ENCODE measurements at regions not wholly inside any gene's neighbourhood (a gene's known extent, or its start where the extent isn't known, plus 50 kb on each side); places are given as distances from the start of the nearest gene placed in this dataset.

DNA sequence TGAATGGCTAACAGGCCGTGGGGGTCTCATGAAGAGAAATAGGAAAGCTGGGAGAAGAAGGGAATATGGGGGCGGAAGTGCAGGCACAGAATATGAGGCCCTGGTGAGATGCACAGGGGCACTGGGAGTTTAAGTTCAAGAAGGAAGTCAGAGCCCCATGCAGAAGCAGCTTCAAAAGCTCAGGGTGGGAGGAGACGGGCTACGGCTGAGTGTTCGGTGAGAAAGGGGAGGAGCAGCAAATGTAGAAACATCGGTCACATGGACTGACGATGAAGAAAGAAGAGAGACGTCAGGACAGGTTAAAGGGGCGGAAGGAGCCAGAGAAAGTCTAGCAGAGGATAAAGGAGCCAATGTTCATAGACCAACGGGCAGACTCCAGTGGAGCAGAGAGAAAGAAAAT is 204.5 kb upstream of the ZFHX3 start:
- Histone ChIP-seq H4K20me1 (ENCODE audit: control insufficient read depth, insufficient read depth, low read depth, low read length) (no peaks in the 10 kb centered on the region), H3K27me3 (ENCODE audit: control insufficient read depth, low read length) (no peaks in the 10 kb centered on the region), H3K9me2 (replicated peaks; ENCODE audit: control insufficient read depth, low read length) (no peaks in the 10 kb centered on the region), H3K27ac (ENCODE audit: low read depth, low read length) (no peak overlapping the region), H3K4me1 (ENCODE audit: control insufficient read depth, low read length) (no peaks in the 10 kb centered on the region), H3K79me2 (ENCODE audit: control insufficient read depth, low read length) (no peaks in the 10 kb centered on the region), H3K4me3 (ENCODE audit: low read length) (no peak overlapping the region), H3K36me3 (ENCODE audit: control insufficient read depth, low read length) (no peaks in the 10 kb centered on the region), H3F3A (ENCODE audit: control insufficient read depth, insufficient read depth) (no peaks in the 10 kb centered on the region), H3K4me2 (ENCODE audit: low read length) (no peak overlapping the region), H3K9me3 (ENCODE audit: control insufficient read depth, insufficient read depth, low read length) (no peaks in the 10 kb centered on the region)
- no peak for TF ChIP-seq EZH2phosphoT487 (IDR thresholded peaks at IDR 0.05; ENCODE audit: borderline replicate concordance, low read length)
- TF ChIP-seq, protein P1, sequence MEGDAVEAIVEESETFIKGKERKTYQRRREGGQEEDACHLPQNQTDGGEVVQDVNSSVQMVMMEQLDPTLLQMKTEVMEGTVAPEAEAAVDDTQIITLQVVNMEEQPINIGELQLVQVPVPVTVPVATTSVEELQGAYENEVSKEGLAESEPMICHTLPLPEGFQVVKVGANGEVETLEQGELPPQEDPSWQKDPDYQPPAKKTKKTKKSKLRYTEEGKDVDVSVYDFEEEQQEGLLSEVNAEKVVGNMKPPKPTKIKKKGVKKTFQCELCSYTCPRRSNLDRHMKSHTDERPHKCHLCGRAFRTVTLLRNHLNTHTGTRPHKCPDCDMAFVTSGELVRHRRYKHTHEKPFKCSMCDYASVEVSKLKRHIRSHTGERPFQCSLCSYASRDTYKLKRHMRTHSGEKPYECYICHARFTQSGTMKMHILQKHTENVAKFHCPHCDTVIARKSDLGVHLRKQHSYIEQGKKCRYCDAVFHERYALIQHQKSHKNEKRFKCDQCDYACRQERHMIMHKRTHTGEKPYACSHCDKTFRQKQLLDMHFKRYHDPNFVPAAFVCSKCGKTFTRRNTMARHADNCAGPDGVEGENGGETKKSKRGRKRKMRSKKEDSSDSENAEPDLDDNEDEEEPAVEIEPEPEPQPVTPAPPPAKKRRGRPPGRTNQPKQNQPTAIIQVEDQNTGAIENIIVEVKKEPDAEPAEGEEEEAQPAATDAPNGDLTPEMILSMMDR (IDR thresholded peaks at IDR 0.05; ENCODE audit: low read depth, low read length, poor library complexity, severe bottlenecking) = no peak

DNA sequence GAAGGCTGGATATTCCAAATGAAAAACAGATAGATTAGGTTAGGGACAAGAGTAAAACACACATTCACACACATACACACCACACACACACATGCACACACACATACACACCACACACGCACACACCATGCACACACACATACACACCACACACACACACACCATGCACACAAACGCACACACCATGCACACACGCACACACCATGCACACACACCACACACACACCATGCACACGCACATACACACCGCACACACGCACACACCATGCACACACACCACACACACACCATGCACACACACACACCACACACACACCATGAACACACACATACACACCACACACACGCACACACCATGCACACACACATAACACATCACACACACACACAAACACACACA is 203.7 kb upstream of the ZFHX3 start:
- H3K79me2 ChIP-seq (ENCODE audit: control insufficient read depth, low read length) = no peaks in the 10 kb centered on the region
- no peaks in the 10 kb centered on the region for H3K27me3 ChIP-seq (ENCODE audit: control insufficient read depth, low read length)
- no peaks in the 10 kb centered on the region for H3F3A ChIP-seq (ENCODE audit: control insufficient read depth, insufficient read depth)
- no peaks in the 10 kb centered on the region for H4K20me1 ChIP-seq (ENCODE audit: control insufficient read depth, insufficient read depth, low read depth, low read length)
- H3K4me2 ChIP-seq (ENCODE audit: low read length) = no peak overlapping the region
- no peaks in the 10 kb centered on the region for H3K9me3 ChIP-seq (ENCODE audit: control insufficient read depth, insufficient read depth, low read length)
- H3K4me3 ChIP-seq (ENCODE audit: low read length) = no peak overlapping the region
- H3K9me2 ChIP-seq (replicated peaks; ENCODE audit: control insufficient read depth, low read length) = no peaks in the 10 kb centered on the region
- TF ChIP-seq EZH2phosphoT487 (IDR thresholded peaks at IDR 0.05; ENCODE audit: borderline replicate concordance, low read length) = no peak
- TF ChIP-seq, protein P1 (IDR thresholded peaks at IDR 0.05; ENCODE audit: low read depth, low read length, poor library complexity, severe bottlenecking) = no peak
- no peaks in the 10 kb centered on the region for H3K36me3 ChIP-seq (ENCODE audit: control insufficient read depth, low read length)
- H3K27ac ChIP-seq (ENCODE audit: low read depth, low read length) = no peak overlapping the region
- H3K4me1 ChIP-seq (ENCODE audit: control insufficient read depth, low read length) = no peaks in the 10 kb centered on the region

DNA sequence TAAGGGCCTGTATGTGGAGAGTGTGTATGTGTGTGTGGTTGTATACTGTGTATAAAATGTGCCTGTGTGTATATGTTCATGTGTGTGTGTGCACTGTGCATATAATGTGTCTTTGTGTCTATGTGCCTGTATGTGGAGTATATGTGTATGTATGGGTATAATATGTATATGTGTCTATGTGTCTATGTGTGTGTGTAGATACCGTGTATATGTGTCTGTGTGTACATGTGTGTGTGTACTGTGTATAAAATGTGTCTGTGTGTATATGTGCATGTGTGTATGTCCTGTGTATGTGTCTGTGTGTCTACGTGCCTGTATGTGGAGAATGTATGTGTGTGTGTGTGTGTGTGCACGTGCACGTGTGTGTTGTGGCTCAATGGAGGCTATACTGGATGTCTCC is 200.4 kb upstream of the ZFHX3 start:
- no peak for TF ChIP-seq EZH2phosphoT487 (IDR thresholded peaks at IDR 0.05; ENCODE audit: borderline replicate concordance, low read length)
- TF ChIP-seq, protein P1 (IDR thresholded peaks at IDR 0.05; ENCODE audit: low read depth, low read length, poor library complexity, severe bottlenecking) = no peak
- no peaks in the 10 kb centered on the region for H3K36me3 ChIP-seq (ENCODE audit: control insufficient read depth, low read length)
- no peaks in the 10 kb centered on the region for H3K27me3 ChIP-seq (ENCODE audit: control insufficient read depth, low read length)
- H3K27ac ChIP-seq (ENCODE audit: low read depth, low read length) = no peak overlapping the region
- H3F3A ChIP-seq (ENCODE audit: control insufficient read depth, insufficient read depth) = no peaks in the 10 kb centered on the region
- H3K9me2 ChIP-seq (replicated peaks; ENCODE audit: control insufficient read depth, low read length) = no peaks in the 10 kb centered on the region
- H3K4me1 ChIP-seq (ENCODE audit: control insufficient read depth, low read length) = no peaks in the 10 kb centered on the region
- no peaks in the 10 kb centered on the region for H3K9me3 ChIP-seq (ENCODE audit: control insufficient read depth, insufficient read depth, low read length)
- no peak overlapping the region for H3K4me2 ChIP-seq (ENCODE audit: low read length)
- H3K79me2 ChIP-seq (ENCODE audit: control insufficient read depth, low read length) = no peaks in the 10 kb centered on the region
- H3K4me3 ChIP-seq (ENCODE audit: low read length) = no peak overlapping the region
- H4K20me1 ChIP-seq (ENCODE audit: control insufficient read depth, insufficient read depth, low read depth, low read length) = no peaks in the 10 kb centered on the region

DNA sequence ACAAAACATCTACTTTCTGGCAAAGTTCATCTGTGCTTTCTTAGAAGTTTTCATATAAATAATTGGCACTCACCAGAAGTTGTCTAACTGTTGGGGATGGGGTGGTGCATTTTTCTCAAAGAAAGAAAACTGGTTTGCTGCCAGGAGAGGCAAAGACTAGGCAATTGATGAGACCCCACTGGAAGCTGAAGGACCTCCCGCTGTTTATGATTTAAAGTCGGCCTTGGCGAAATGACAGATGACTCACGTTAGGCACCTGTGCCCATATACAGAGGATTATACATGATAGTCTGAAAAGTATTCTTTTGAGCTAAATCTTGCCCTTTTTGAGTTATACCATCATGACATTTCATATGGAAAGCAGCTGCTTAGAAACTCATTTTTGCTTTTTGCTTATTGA is 193.0 kb upstream of the ZFHX3 start:
- H3K27me3 ChIP-seq (ENCODE audit: control insufficient read depth, low read length) = no peaks in the 10 kb centered on the region
- H3K4me1 ChIP-seq (ENCODE audit: control insufficient read depth, low read length) = no peaks in the 10 kb centered on the region
- H3K4me2 ChIP-seq (ENCODE audit: low read length) = no peak overlapping the region
- no peaks in the 10 kb centered on the region for H4K20me1 ChIP-seq (ENCODE audit: control insufficient read depth, insufficient read depth, low read depth, low read length)
- TF ChIP-seq EZH2phosphoT487 (IDR thresholded peaks at IDR 0.05; ENCODE audit: borderline replicate concordance, low read length) = no peak
- TF ChIP-seq, protein P1 (IDR thresholded peaks at IDR 0.05; ENCODE audit: low read depth, low read length, poor library complexity, severe bottlenecking) = no peak
- H3K79me2 ChIP-seq (ENCODE audit: control insufficient read depth, low read length) = no peaks in the 10 kb centered on the region
- H3K9me2 ChIP-seq (replicated peaks; ENCODE audit: control insufficient read depth, low read length) = no peaks in the 10 kb centered on the region
- H3K9me3 ChIP-seq (ENCODE audit: control insufficient read depth, insufficient read depth, low read length) = no peaks in the 10 kb centered on the region
- H3K36me3 ChIP-seq (ENCODE audit: control insufficient read depth, low read length) = no peaks in the 10 kb centered on the region
- H3K4me3 ChIP-seq (ENCODE audit: low read length) = no peak overlapping the region
- no peak overlapping the region for H3K27ac ChIP-seq (ENCODE audit: low read depth, low read length)
- H3F3A ChIP-seq (ENCODE audit: control insufficient read depth, insufficient read depth) = no peaks in the 10 kb centered on the region

Measured in DOHH2 (cell line).